ENCODE measurements at regions not wholly inside any gene's neighbourhood (a gene's known extent, or its start where the extent isn't known, plus 50 kb on each side); places are given as distances from the start of the nearest gene placed in this dataset.

- TF ChIP-seq, protein P1, sequence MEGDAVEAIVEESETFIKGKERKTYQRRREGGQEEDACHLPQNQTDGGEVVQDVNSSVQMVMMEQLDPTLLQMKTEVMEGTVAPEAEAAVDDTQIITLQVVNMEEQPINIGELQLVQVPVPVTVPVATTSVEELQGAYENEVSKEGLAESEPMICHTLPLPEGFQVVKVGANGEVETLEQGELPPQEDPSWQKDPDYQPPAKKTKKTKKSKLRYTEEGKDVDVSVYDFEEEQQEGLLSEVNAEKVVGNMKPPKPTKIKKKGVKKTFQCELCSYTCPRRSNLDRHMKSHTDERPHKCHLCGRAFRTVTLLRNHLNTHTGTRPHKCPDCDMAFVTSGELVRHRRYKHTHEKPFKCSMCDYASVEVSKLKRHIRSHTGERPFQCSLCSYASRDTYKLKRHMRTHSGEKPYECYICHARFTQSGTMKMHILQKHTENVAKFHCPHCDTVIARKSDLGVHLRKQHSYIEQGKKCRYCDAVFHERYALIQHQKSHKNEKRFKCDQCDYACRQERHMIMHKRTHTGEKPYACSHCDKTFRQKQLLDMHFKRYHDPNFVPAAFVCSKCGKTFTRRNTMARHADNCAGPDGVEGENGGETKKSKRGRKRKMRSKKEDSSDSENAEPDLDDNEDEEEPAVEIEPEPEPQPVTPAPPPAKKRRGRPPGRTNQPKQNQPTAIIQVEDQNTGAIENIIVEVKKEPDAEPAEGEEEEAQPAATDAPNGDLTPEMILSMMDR (IDR thresholded peaks at IDR 0.05; ENCODE audit: low read depth, low read length), result no peak
- DNase-seq (ENCODE audit: extremely low read depth, low read depth), result no peak
Observed at GRCh38 chr9:118271936-118272335, 567.7 kb downstream of the TLR4 start.

GRCh38 chr9:118273048-118273447, 568.8 kb downstream of the TLR4 start:
- no peak for DNase-seq (ENCODE audit: extremely low read depth, low read depth)
- TF ChIP-seq, protein P1 (IDR thresholded peaks at IDR 0.05; ENCODE audit: low read depth, low read length), result no peak

GRCh38 chr9:118276784-118277183, 572.6 kb downstream of the TLR4 start:
- TF ChIP-seq, protein P1 (IDR thresholded peaks at IDR 0.05; ENCODE audit: low read depth, low read length), result no peak
- no peak for DNase-seq (ENCODE audit: extremely low read depth, low read depth)

DNA sequence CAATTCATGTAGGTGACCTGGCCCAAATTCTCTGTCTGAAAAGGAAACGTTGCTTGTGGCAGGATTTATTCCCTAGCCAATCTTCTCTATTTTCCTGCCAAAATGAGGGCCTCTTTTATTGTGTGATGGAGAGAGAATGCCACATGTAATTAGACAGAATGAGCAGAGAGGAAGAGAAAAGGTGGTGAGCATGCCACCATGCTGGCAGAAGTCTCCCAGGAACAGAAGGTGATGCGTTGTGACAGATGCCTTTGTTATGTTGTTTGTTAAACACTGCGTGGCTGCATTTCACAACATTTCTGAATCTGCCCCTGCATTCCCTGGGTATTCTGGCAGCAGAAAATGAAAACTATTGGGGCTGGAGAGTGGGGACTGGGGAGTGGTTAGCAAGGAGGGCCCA, 577.6 kb downstream of the TLR4 start:
- no peak for DNase-seq (ENCODE audit: extremely low read depth, low read depth)
- TF ChIP-seq, protein P1 (IDR thresholded peaks at IDR 0.05; ENCODE audit: low read depth, low read length), result no peak

DNA sequence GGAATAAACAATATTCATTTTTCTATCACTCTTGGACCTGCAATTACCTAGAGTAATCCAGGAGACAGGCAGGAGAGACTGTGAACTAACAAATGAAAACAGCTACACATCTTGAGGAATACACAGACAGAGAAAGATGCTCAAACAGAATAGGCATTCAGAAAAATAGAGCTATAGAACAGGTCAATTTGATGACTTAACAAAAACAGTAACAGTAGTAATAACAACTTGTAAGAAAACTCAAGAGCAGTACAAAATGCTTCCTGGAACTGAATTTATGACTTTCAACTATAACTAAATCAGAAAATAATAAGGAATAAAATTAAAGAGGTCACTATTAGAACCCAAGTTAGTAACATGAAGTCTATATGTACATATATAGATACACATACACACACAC, 579.3 kb downstream of the TLR4 start:
- DNase-seq (ENCODE audit: extremely low read depth, low read depth), result no peak
- TF ChIP-seq, protein P1 (IDR thresholded peaks at IDR 0.05; ENCODE audit: low read depth, low read length), result no peak

DNA sequence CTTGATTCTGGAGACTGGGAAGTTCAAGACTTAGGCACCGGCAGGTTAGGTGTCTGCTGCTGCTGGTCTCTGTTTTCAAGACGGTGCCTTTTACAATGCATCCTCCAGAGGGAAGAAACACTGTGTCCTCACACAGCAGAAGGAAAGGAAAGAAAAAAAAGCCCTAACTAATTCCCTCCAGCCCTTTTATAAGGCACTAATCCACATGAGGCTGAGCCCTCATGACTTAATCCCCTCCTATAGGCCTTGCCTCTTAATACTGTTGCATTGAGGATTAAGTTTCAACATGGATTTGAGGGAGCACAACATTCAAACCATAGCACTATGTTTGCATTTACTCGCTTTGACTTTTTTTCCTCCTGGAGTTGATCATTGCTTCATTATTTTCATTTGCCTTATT, 585.9 kb downstream of the TLR4 start:
- no peak for DNase-seq (ENCODE audit: extremely low read depth, low read depth)
- TF ChIP-seq, protein P1 (IDR thresholded peaks at IDR 0.05; ENCODE audit: low read depth, low read length), result no peak

- TF ChIP-seq, protein P1 (IDR thresholded peaks at IDR 0.05; ENCODE audit: low read depth, low read length), result no peak
- DNase-seq (ENCODE audit: extremely low read depth, low read depth), result no peak
Observed at GRCh38 chr9:118295413-118295812, 591.2 kb downstream of the TLR4 start.

All from AG09319 (cell line).